BE2C (cell line): ENCODE measurements at regions not wholly inside any gene's neighbourhood (a gene's known extent, or its start where the extent isn't known, plus 50 kb on each side); places are given as distances from the start of the nearest gene placed in this dataset.

Experiments
- DNase-seq: peaks from one replicate; pipeline ENCODE4 v3.0.0-alpha.2; 2020
- H3K27me3 ChIP-seq: fragments of 250-450 bp; sonication (Bioruptor Pico); 2 replicates; pipeline ENCODE4 v1.5.1; 2020; ENCODE audit warnings: mild to moderate bottlenecking
- H3K36me3 ChIP-seq: fragments of 250-450 bp; sonication (Bioruptor Pico); 2 replicates; pipeline ENCODE4 v1.5.1; 2020; ENCODE audit warnings: mild to moderate bottlenecking
- H3K4me1 ChIP-seq: fragments of 250-450 bp; sonication (Bioruptor Pico); 2 replicates; pipeline ENCODE4 v1.5.1; 2020
- H3K4me3 ChIP-seq: 2 replicates; pipeline ENCODE4 v1.5.1; 2011; ENCODE audit warnings: low read depth, low read length
- H3K9me3 ChIP-seq: fragments of 250-450 bp; sonication (Bioruptor Pico); 2 replicates; pipeline ENCODE4 v1.5.1; 2020
- CTCF ChIP-seq: IDR thresholded peaks from 2 replicates; pipeline ENCODE4 v1.5.1; 2012; ENCODE audit warnings: mild to moderate bottlenecking, low read depth, low read length

DNA sequence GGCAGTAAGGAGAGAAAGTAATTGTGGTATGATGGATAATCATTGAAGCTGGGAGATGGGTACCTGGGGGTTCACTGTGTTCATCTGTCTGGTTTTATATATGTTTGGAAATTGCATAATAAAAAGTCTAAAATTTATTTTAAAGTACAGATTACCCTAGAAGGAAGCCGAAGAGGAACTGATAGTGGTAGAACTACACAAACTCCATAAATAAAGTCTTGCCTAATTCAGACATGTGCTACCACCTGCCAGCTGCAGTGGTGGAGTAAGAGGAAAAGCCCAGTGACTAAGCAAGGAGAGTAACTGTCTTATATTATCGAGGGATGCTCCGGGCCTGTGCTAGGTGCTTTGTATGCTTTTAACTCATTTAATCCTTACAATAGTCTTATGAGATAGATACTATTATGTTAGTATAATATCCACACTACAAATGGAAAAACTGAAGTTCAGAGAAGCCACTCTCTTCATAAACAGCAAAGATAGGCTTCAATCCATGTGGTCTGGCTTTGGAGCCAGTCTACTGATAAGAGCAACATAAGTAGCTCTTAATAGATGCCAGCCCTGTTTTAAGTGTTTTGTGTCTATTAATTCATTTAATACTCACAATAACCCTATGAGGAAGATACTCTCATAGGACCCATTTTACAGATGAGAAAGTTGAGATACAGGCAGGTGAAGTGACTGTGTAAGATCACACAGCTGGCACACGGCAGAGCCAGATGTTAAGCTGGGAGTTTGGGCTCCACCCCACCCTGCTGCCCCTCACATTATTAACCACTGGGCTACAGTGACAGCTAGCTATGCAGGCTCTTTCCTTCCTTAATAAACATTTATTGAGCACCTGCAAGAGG is 56.8 kb upstream of the HNRNPU start:
- H3K4me3 ChIP-seq: no peak overlapping the region
- no peaks in the 10 kb centered on the region for H3K36me3 ChIP-seq
- peak; percentile 38 for DNase-seq
- H3K4me1 ChIP-seq: peaks cover 24% of the 10 kb centered on the region
- TF ChIP-seq CTCF: no peak
- H3K27me3 ChIP-seq: no peaks in the 10 kb centered on the region
- no peaks in the 10 kb centered on the region for H3K9me3 ChIP-seq

DNA sequence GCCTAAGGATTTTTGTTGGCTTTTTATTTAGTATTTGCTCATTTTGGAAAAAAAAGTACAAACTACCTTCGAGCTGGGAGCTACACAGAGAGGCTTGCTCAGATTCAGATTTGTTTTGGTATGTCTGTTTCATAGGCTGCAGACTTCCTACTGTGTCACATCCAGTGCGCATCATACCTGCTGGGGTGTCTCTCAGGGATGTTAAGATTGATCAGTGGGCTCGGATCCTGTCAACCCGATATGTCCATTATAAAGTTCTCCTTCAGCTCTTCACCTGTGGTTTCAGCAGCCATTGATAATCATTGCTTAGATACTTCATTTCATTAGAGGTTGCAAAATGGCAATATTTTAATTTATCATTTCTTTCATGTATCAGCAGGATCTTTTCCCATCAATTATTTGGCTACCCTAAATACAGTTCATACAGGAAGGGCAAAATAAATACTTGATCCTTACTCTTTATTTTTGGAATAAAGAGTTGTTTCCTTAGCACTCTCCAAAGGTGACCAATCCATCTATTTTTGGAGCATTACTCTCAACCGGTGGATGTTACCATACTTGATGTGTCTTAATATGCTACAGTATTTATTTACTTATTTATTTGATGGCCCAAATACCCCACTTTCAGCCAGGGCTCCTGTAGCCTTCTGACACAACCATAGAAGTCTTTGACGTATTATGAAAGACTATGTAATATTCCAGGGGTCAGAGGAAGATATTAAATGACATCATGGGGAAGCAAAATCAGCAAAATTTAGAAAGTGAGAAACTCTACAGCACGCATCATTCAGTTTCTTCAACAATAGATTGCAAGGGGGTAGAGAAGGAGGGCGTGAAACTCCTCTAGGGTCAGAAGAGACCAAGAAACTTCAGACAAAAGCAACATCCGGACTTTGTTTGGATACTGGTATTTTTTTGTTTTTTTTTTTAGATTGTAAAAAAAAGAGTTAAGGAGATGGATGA is 55.3 kb upstream of the HNRNPU start:
- peaks cover 24% of the 10 kb centered on the region for H3K4me1 ChIP-seq
- no peaks in the 10 kb centered on the region for H3K27me3 ChIP-seq
- H3K9me3 ChIP-seq: no peaks in the 10 kb centered on the region
- no peak for TF ChIP-seq CTCF
- H3K36me3 ChIP-seq: no peaks in the 10 kb centered on the region
- peak overlapping the region; percentile 76 for H3K4me3 ChIP-seq
- DNase-seq: no peak

DNA sequence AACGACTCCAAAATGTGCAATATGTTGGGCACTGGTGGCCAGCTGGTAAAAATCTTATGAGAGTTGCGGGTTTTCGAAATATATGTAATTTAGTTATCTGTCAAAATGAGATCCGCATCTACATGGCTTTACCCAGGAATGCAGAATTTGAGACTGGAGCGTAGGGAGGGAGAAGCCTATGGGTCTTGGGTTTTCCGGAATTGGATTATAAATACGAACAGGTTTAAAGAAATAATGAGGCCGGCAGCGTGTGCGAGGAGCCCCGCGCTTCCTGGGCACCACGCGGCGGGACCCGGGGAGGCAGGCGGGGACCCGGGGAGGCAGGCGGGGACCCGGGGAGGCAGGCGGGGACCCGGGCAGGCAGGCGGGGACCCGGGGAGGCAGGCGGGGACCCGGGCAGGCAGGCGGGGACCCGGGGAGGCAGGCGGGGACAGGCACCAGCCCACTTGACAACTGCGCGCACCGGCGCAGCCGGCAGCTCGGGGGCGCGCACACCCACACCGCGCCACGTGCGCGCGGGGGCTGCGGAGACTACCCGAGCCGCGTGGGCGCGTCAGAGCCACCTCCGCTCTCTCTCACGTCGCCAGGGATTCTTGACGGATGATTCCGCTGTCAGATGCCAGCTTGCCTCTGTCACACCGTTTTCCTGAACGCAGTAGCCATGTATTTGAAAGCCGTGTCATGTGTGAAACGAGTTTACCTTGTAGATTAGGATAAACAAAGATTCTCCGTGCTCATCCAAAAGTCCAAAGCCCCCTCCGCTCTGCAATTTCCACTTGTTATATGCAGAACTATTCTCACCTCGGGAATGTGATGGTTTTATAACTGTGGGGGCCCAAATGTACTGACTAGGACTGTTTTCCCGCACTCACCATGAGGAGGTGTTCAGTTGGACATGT is 54.3 kb upstream of the HNRNPU start:
- DNase-seq: peak; percentile 69
- Histone ChIP-seq H3K4me3 (peak overlapping the region; percentile 76), H3K9me3 (no peaks in the 10 kb centered on the region), H3K4me1 (peaks cover 24% of the 10 kb centered on the region), H3K36me3 (no peaks in the 10 kb centered on the region), H3K27me3 (no peaks in the 10 kb centered on the region)
- no peak for TF ChIP-seq CTCF

GRCh38 chr1:244917073-244917670 is 52.8 kb upstream of the HNRNPU start:
- Histone ChIP-seq H3K9me3 (no peaks in the 10 kb centered on the region), H3K36me3 (no peaks in the 10 kb centered on the region), H3K4me3 (no peak overlapping the region), H3K27me3 (no peaks in the 10 kb centered on the region), H3K4me1 (peaks cover 24% of the 10 kb centered on the region)
- no peak for DNase-seq
- TF ChIP-seq CTCF: no peak

- no peaks in the 10 kb centered on the region for H3K36me3 ChIP-seq
- TF ChIP-seq CTCF: no peak
- no peak for DNase-seq
- peaks cover 20% of the 10 kb centered on the region for H3K4me1 ChIP-seq
- no peaks in the 10 kb centered on the region for H3K27me3 ChIP-seq
- no peaks in the 10 kb centered on the region for H3K9me3 ChIP-seq
- H3K4me3 ChIP-seq: no peak overlapping the region
Measured at GRCh38 chr1:244915736-244916135, 51.4 kb upstream of the HNRNPU start.
